Gastroesophageal sphincter (tissue), 3 donors: ENCODE measurements at regions not wholly inside any gene's neighbourhood (a gene's known extent, or its start where the extent isn't known, plus 50 kb on each side); places are given as distances from the start of the nearest gene placed in this dataset.

ENCODE experiments used
- POLR2A ChIP-seq, 2 donors: fragments of 450-650 bp; IDR thresholded peaks; one replicate each; pipeline ENCODE4 v1.6.1; 2017; ENCODE audit warnings: antibody characterized with exemption in 2 of 2, mild to moderate bottlenecking in 2 of 2, moderate library complexity in 1 of 2
- TF ChIP-seq, protein P1 (sequence below), 4 experiments: fragments of 200-600 bp in 2 of 4; fragments of 450-650 bp in 2 of 4; sonication (generic) in 1 of 4; IDR thresholded peaks; one replicate each; pipeline ENCODE4 v1.5.1; 2017 to 2019; ENCODE audit warnings: antibody characterized with exemption in 4 of 4, mild to moderate bottlenecking in 2 of 4, moderate library complexity in 2 of 4

- TF ChIP-seq, protein P1, sequence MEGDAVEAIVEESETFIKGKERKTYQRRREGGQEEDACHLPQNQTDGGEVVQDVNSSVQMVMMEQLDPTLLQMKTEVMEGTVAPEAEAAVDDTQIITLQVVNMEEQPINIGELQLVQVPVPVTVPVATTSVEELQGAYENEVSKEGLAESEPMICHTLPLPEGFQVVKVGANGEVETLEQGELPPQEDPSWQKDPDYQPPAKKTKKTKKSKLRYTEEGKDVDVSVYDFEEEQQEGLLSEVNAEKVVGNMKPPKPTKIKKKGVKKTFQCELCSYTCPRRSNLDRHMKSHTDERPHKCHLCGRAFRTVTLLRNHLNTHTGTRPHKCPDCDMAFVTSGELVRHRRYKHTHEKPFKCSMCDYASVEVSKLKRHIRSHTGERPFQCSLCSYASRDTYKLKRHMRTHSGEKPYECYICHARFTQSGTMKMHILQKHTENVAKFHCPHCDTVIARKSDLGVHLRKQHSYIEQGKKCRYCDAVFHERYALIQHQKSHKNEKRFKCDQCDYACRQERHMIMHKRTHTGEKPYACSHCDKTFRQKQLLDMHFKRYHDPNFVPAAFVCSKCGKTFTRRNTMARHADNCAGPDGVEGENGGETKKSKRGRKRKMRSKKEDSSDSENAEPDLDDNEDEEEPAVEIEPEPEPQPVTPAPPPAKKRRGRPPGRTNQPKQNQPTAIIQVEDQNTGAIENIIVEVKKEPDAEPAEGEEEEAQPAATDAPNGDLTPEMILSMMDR (IDR thresholded peaks at IDR 0.05), result no peak
- TF ChIP-seq POLR2A (IDR thresholded peaks at IDR 0.05), result no peak
These were observed 267.9 kb downstream of the PDCD6IP start for GRCh38 chr3:34066328-34066727.
